ENCODE measurements at regions not wholly inside any gene's neighbourhood (a gene's known extent, or its start where the extent isn't known, plus 50 kb on each side); places are given as distances from the start of the nearest gene placed in this dataset.

GRCh38 chr14:84247693-84248092 is 1282.3 kb upstream of the FLRT2 start:
- POLR2A ChIA-PET, result no interaction called here
- no peak for DNase-seq (ENCODE audit: extremely low spot score)
- TF ChIP-seq NFRKB (IDR thresholded peaks at IDR 0.05) (no peak), FOXM1 (IDR thresholded peaks at IDR 0.05; ENCODE audit: borderline replicate concordance) (no peak), CTBP1 (IDR thresholded peaks at IDR 0.05; ENCODE audit: borderline replicate concordance) (no peak), FOXA1 (IDR thresholded peaks at IDR 0.05) (no peak), SUZ12 (IDR thresholded peaks at IDR 0.05) (no peak), PKNOX1 (IDR thresholded peaks at IDR 0.05) (no peak), SP1 (IDR thresholded peaks at IDR 0.05) (no peak), ELF4 (IDR thresholded peaks at IDR 0.05) (no peak), ARNT (IDR thresholded peaks at IDR 0.05) (no peak), TARDBP (IDR thresholded peaks at IDR 0.05) (no peak)
- CTCF ChIA-PET, result no interaction called here

- CTCF ChIA-PET, result no interaction called here
- DNase-seq (ENCODE audit: extremely low spot score), result no peak
- POLR2A ChIA-PET, result no interaction called here
- no peak for TF ChIP-seq L3MBTL2 (conservative IDR thresholded peaks at IDR 0.05)
- no peak for TF ChIP-seq HDGF (IDR thresholded peaks at IDR 0.05; ENCODE audit: borderline replicate concordance)
- TF ChIP-seq FOXA1 (IDR thresholded peaks at IDR 0.05), result no peak
- TF ChIP-seq ELF4 (IDR thresholded peaks at IDR 0.05), result no peak
- TF ChIP-seq LEF1 (IDR thresholded peaks at IDR 0.05; ENCODE audit: borderline replicate concordance), result no peak
- TF ChIP-seq ZNF384 (IDR thresholded peaks at IDR 0.05), result no peak
- TF ChIP-seq SUZ12 (IDR thresholded peaks at IDR 0.05), result no peak
- no peak for TF ChIP-seq ARNT (IDR thresholded peaks at IDR 0.05)
- TF ChIP-seq NFRKB (IDR thresholded peaks at IDR 0.05), result no peak
- no peak for TF ChIP-seq CTBP1 (IDR thresholded peaks at IDR 0.05; ENCODE audit: borderline replicate concordance)
- no peak for TF ChIP-seq FOXM1 (IDR thresholded peaks at IDR 0.05; ENCODE audit: borderline replicate concordance)
- no peak for TF ChIP-seq BHLHE40 (IDR thresholded peaks at IDR 0.05; ENCODE audit: borderline replicate concordance)
- TF ChIP-seq PKNOX1 (IDR thresholded peaks at IDR 0.05), result no peak
- no peak for TF ChIP-seq FOXK2 (IDR thresholded peaks at IDR 0.05)
- no peak for TF ChIP-seq TARDBP (IDR thresholded peaks at IDR 0.05)
- TF ChIP-seq SP1 (IDR thresholded peaks at IDR 0.05), result no peak
These were observed 1279.1 kb upstream of the FLRT2 start for GRCh38 chr14:84250893-84251292.

GRCh38 chr14:84251411-84252115 is 1278.4 kb upstream of the FLRT2 start:
- ChIA-PET POLR2A (no interaction called here), CTCF (no interaction called here)
- no peak for DNase-seq (ENCODE audit: extremely low spot score)
- TF ChIP-seq SUZ12 (IDR thresholded peaks at IDR 0.05) (no peak), FOXK2 (IDR thresholded peaks at IDR 0.05) (no peak), ARNT (IDR thresholded peaks at IDR 0.05) (no peak), ZNF384 (IDR thresholded peaks at IDR 0.05) (no peak), CTBP1 (IDR thresholded peaks at IDR 0.05; ENCODE audit: borderline replicate concordance) (no peak), NFRKB (IDR thresholded peaks at IDR 0.05) (no peak), L3MBTL2 (conservative IDR thresholded peaks at IDR 0.05) (no peak), TARDBP (IDR thresholded peaks at IDR 0.05) (no peak), LEF1 (IDR thresholded peaks at IDR 0.05; ENCODE audit: borderline replicate concordance) (no peak), HDGF (IDR thresholded peaks at IDR 0.05; ENCODE audit: borderline replicate concordance) (no peak), FOXA1 (IDR thresholded peaks at IDR 0.05) (no peak), ELF4 (IDR thresholded peaks at IDR 0.05) (no peak), SP1 (IDR thresholded peaks at IDR 0.05) (no peak), FOXM1 (IDR thresholded peaks at IDR 0.05; ENCODE audit: borderline replicate concordance) (no peak), PKNOX1 (IDR thresholded peaks at IDR 0.05) (no peak), BHLHE40 (IDR thresholded peaks at IDR 0.05; ENCODE audit: borderline replicate concordance) (no peak)

GRCh38 chr14:84252706-84253105 is 1277.2 kb upstream of the FLRT2 start:
- CTCF ChIA-PET, result no interaction called here
- no peak for DNase-seq (ENCODE audit: extremely low spot score)
- POLR2A ChIA-PET, result no interaction called here
- TF ChIP-seq ARNT (IDR thresholded peaks at IDR 0.05) (no peak), LEF1 (IDR thresholded peaks at IDR 0.05; ENCODE audit: borderline replicate concordance) (no peak), ZNF384 (IDR thresholded peaks at IDR 0.05) (no peak), ELF4 (IDR thresholded peaks at IDR 0.05) (no peak), TARDBP (IDR thresholded peaks at IDR 0.05) (no peak), NFRKB (IDR thresholded peaks at IDR 0.05) (no peak), FOXK2 (IDR thresholded peaks at IDR 0.05) (no peak), CTBP1 (IDR thresholded peaks at IDR 0.05; ENCODE audit: borderline replicate concordance) (no peak), HDGF (IDR thresholded peaks at IDR 0.05; ENCODE audit: borderline replicate concordance) (no peak), FOXM1 (IDR thresholded peaks at IDR 0.05; ENCODE audit: borderline replicate concordance) (no peak), BHLHE40 (IDR thresholded peaks at IDR 0.05; ENCODE audit: borderline replicate concordance) (no peak), FOXA1 (IDR thresholded peaks at IDR 0.05) (no peak), L3MBTL2 (conservative IDR thresholded peaks at IDR 0.05) (no peak), SP1 (IDR thresholded peaks at IDR 0.05) (no peak), SUZ12 (IDR thresholded peaks at IDR 0.05) (no peak), PKNOX1 (IDR thresholded peaks at IDR 0.05) (no peak)

GRCh38 chr14:84253326-84253725 is 1276.6 kb upstream of the FLRT2 start:
- DNase-seq (ENCODE audit: extremely low spot score), result no peak
- no peak for TF ChIP-seq L3MBTL2 (conservative IDR thresholded peaks at IDR 0.05)
- no peak for TF ChIP-seq FOXK2 (IDR thresholded peaks at IDR 0.05)
- no peak for TF ChIP-seq FOXA1 (IDR thresholded peaks at IDR 0.05)
- TF ChIP-seq NFRKB (IDR thresholded peaks at IDR 0.05), result no peak
- TF ChIP-seq SP1 (IDR thresholded peaks at IDR 0.05), result no peak
- no peak for TF ChIP-seq ELF4 (IDR thresholded peaks at IDR 0.05)
- TF ChIP-seq ZNF384 (IDR thresholded peaks at IDR 0.05), result no peak
- TF ChIP-seq ARNT (IDR thresholded peaks at IDR 0.05), result no peak
- no peak for TF ChIP-seq BHLHE40 (IDR thresholded peaks at IDR 0.05; ENCODE audit: borderline replicate concordance)
- TF ChIP-seq PKNOX1 (IDR thresholded peaks at IDR 0.05), result no peak
- no peak for TF ChIP-seq HDGF (IDR thresholded peaks at IDR 0.05; ENCODE audit: borderline replicate concordance)
- TF ChIP-seq FOXM1 (IDR thresholded peaks at IDR 0.05; ENCODE audit: borderline replicate concordance), result no peak
- ChIA-PET CTCF (no interaction called here), POLR2A (no interaction called here)
